GM18505 (cell line): ENCODE measurements at regions not wholly inside any gene's neighbourhood (a gene's known extent, or its start where the extent isn't known, plus 50 kb on each side); places are given as distances from the start of the nearest gene placed in this dataset.

ENCODE experiments used
- ATAC-seq: cut with Tn5 transposase; IDR thresholded peaks from one replicate; pipeline ENCODE4 v1.9.1; 2021; ENCODE audit not compliant: unreplicated experiment
- POLR2A ChIP-seq: IDR thresholded peaks from 4 replicates; pipeline ENCODE4 v1.6.1; 2011; ENCODE audit warnings: borderline replicate concordance; ENCODE audit not compliant: insufficient read depth, insufficient read length; ENCODE audit errors: extremely low read depth

DNA sequence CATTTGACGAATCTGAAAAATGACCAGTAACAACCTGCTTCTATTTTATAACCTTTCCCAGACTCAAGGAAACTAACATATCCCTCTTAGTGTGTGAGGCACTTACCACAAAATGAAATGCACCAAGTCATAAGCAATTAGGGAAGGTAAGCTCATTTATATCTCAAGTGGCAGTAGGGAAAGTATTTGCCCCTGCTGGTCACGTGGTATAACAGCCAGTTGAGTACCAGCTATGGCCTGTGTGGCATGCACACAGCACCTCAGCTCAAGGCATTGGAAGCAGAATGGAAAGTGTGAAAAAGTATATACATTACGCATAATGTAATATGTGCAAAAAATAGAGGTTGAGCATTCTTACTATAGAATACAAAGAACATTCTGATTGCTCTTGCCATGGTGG, 178.3 kb upstream of the GYPA start:
- TF ChIP-seq POLR2A = no peak
- no peak for ATAC-seq

DNA sequence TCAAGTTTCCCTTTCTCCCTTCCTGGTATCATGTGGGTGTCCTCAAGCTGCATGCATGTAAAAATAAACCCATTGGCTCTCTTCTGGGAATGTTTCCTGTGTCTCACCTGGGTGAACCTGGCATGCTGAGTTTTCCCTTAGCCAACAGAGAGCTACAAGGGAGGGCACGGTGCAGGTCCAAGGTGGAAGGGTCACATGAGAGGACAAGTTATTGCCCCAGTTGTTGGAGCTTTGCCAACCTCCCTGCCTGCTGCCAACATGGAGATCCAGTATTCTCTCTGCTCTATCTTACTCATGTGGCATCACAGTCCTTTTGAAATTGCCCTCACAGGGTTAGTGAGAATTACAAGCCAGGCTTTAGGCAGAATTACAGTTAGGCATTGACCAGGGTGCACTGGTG, 196.1 kb upstream of the GYPA start:
- ATAC-seq = no peak
- no peak for TF ChIP-seq POLR2A

DNA sequence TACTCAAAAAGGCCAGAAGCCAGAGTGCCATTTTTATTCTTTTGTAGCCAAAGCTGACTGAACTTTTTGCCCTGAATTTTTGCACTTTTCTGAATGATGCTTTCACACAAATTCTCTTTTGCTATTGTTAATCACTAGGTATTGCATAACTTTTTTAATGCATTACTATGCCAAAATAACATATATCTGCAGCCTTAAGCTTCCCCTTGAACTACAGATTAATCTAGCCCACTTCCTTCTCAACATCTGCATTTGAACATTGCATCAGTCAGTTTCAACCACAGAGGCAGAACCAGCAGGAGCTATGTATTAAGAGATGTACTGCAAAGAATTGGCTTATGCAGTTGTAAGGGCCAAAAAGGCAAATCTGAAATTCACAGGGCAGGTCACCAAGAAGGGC, 197.6 kb upstream of the GYPA start:
- no peak for ATAC-seq

DNA sequence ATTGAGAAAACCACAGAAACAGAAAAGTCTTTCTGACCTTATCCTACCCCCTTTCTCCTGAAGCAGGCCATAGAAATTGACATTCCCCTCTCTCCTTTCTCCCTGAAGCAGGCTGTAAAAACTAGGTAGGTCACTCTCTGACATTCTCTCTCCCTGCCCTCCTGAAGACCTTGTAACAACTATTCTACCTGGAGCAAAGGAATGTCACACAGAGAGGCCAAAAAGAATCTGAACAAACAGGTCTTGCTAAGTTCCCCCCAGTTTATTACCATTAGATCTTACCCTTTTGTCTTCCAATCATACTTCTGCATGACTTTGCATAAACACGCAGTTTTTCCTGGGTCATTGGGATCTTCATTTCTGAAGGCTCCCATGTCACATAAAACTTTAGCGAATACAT, 198.3 kb upstream of the GYPA start:
- ATAC-seq = no peak
- no peak for TF ChIP-seq POLR2A

More for the DNA sequence above, 197.6 kb upstream of the GYPA start:
- TF ChIP-seq POLR2A = no peak

DNA sequence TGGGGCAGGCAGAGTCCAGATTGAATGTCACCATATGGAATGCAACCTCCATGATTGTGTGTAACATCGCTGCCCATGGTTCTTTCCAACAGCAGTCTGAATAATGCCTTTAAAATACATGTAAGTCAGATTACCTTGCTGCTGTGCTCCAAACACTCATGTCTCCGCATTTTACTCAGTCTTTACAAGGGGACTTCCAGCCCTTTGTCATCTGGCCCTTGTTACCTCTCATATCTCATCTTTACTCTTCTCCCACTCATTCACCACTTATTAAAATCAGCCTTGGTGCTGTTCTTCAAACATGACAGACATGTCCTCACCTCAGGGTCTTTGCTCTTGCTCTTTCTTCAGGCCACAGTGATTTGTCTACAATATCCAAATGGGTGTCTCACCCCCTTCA, 200.4 kb upstream of the GYPA start:
- no peak for ATAC-seq

DNA sequence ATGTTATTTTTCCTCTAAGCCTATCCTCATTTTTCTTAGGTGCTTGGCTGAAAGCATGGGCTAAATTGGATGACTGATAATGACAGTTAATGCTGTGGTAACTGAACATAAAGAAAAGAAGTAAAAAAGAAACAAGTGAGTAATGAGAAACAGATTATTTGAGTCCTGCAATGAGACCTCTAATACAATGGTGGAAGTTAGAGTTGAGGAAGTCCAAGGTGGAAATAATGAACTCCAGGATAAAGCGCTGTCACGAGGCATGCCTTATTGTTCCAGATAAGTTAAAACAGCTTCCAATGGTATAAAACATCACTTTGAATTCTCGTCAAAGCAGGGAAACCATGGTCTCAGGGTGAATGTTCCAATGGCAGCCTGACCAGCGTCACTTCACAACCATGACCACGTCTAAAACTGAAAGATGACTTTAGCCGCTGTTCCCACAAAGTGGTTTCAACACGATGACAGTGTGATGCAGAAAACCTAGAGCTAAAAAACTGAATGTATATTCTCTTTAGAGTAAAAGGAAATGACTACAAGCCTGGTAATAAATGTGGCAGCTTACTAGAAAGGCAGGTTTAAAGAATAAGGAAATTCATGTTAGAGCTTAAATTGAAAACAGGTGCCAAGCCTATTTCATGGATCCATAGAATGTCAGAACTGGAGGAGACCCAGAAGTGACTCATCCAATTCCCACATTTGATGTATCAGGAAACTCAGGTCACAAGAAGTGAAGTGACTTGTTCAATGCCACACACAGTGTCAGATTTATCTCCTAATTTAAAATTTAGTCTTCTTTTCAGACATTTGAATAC, 202.6 kb upstream of the GYPA start:
- no peak for TF ChIP-seq POLR2A
- ATAC-seq = no peak

More for the DNA sequence above, 200.4 kb upstream of the GYPA start:
- no peak for TF ChIP-seq POLR2A

DNA sequence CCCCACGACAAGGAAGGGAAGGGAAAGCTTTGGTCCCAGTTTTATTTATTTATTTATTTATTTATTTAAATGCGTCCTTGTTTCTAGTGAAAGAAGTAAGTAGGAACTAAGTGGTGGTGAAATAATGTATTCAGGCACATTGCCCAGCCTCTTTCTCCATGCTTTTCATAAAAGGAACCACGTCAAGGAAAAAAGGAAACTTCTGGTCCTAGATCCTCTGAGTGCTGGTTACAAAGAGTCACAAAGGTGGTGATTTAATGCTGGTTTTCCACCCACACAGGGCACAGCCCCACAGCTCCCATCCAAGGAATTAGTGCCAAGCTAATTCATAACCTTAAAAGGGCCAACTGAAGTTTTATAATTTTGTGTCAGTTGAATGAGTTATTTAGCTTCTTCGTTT, 206.6 kb upstream of the GYPA start:
- TF ChIP-seq POLR2A = no peak
- ATAC-seq = no peak

DNA sequence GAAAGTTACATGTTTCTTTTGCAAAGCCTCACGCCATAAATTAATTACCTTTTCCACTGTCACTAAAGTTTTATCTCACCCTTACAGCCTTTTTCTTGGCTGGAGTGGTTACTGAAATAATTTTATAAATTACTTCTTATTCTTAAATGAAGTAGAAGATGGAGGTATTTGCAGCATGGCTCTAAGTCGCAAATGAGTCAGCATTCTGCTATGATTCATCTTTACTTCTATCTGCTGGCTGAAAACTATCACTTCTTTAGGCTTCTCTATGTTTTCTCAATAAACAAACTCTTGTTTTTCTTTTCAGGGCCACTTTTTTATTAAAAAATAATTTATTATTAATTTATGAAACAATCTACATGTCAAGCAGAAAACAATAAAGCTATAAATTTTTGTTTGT, 210.2 kb upstream of the GYPA start:
- TF ChIP-seq POLR2A = no peak
- no peak for ATAC-seq

DNA sequence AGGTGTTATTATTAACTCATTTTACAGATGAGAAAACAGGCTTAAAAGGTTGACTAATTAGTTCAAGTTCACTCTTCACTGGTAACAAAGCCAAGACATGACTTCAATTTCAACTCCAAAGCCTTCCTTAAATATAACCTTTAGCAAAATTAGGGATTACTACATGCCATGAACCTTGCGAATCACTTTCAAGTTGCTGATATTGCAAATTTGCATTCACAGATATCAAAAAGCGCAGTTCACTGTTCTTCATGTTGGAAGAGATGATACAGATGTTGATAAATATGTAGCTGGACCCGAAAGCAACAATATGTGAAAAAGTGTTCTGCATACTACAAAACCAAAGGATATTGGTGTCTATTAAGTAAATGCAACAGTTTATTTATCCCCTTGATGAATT, 210.8 kb upstream of the GYPA start:
- no peak for TF ChIP-seq POLR2A
- ATAC-seq = no peak

DNA sequence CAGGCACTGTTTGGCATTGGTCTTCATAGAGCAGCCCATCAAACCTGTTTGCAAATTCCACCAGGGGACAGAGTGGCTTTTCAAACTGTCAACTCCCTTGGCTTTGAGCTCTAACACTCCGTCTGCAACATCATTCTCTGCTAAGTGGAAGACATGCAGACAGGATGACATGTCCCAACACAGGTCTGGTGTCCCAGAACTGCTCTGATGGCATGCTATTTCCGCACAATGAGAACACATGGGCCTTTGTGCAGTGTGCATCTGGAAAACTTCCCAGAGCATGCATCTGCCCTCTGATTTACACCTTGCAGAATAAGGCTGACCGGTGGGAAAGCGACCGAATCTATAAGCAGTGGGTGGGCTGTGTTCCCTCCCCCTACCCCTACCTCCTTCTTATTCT, 212.8 kb upstream of the GYPA start:
- no peak for ATAC-seq
- TF ChIP-seq POLR2A = no peak

DNA sequence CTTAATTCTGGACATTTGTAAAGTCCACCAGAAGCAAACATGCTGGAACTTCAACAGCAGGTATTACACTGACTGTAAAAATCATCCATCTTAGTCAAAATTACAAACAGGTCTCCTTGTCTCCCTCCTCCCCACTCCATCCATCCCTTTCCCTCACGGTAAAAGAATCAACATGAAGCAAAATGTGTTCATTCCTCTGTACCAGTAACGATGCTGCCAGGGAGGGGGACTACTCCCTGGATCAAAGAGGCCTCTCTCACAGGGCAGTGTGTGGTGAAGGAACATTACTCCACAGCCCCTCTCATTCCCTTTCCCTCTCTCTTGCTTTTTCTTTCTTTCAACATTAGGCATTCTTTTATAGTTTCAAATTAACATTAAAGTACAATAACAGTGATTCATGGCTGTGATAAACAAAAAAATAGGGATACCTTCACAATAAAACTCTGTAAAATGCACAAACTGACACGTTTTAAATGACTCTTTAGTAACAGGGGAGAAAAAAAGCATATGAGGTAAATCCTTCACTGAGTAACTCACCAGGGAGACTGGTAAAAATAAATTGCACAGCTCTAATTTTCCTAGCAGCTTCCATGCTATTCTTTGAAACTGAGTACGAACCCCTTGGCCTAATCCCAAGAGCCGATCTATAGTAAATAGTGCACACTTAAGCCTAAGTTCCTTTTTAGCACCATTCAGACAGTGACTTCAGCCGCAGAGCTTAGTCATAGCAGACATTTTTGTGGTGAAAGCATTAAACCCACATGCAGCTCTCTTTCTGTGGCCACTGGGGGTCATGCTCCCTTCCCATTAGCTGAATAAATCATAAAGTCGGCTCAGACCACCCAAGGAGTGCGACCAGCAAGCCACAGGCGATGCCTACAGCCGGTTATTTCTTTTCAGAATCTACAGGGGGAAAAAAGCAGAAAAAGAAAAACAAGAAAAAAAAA, 215.6 kb upstream of the GYPA start:
- TF ChIP-seq POLR2A = no peak
- ATAC-seq = peak; percentile 98

DNA sequence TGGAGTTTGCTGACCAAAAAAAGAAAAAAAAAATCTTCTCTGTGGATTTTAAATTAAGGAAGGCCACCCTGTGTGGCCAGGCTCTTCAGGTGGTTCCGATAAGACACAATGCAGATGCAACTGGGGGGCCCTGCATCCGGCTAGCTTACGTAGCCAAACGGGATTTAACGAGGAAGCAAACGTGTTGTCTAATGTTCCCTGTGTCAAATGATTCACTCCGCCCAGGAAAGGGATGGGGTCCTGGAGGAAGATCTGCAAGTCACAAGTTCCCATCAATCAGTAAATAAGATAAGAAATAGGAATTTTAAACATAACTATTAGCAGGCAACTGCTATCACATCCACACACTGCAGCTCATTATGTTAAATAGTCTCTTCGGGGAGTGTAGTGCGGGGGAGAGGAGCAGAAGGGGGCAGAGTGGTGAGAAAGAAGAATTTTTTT, 216.4 kb upstream of the GYPA start:
- TF ChIP-seq POLR2A = no peak
- ATAC-seq = no peak

DNA sequence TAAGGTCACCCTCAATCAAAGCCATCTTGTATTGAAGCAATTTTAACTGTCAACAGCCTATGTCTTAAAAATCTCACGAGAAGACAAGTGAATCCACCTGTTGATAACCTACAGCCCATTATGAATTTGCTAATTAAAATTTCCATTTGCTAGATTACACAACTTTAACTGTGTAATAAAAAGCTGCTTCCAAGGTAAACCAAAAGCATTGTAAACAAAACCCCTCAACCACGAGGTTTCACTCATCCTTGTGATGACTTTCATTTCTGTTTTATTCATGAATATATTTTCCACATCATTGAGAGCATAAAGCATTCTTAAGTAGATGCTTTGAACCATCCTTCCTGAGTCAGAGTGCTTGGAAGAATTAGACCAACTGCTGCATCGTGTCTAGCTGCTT, 217.5 kb upstream of the GYPA start:
- peak; percentile 54 for ATAC-seq
- no peak for TF ChIP-seq POLR2A
